HS-27A (cell line): ENCODE measurements at regions not wholly inside any gene's neighbourhood (a gene's known extent, or its start where the extent isn't known, plus 50 kb on each side); places are given as distances from the start of the nearest gene placed in this dataset.
"Not testable (repeated sequence)": the region's sequence is repeated elsewhere in the genome, so short reads cannot be mapped to it uniquely, and the experiment has no call there.

ENCODE experiments used
- DNase-seq: peaks from one replicate; pipeline ENCODE4 v3.0.0-alpha.2; 2012; ENCODE audit warnings: low read depth, missing footprints

DNA sequence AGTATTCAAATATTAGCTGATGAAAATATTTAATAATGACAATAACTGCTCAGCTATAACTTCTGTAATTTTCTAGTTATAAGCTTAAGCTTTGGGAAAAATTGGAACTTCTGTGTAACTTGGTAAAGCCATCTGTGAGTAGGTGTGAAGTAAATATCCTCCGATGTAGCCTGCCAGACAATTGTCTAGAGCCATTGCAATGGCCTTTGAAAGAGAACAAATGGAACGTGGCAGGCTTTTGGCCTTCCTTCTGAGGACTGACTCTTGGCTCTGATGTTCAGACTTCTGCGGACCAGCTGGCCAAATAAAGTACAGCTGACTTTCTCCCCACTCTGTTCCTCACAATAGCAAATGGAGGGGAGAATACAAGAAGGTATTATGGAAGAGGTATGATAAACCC lies 203.4 kb upstream of the NMUR2 start:
- no peak for DNase-seq

DNA sequence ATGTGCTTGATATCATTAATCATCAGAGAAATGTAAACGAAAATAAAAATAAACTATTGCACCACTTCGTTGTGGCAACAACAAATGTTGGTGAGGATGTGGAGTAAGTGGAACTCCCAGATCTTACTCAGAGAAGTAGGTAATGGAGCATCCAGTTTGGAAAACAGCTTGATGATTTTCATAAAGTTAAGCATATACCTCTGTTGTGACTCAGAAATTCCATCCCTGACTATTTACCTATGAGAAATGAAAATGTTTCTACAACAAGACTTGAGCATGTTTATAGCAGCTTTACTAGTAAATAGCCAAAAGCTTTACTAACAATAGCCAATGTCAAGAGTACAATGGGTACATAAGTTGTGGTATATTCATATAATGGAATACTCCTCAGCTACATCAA lies 214.7 kb upstream of the NMUR2 start:
- DNase-seq: no peak

- DNase-seq: no peak
Observed at GRCh38 chr5:152622628-152623027, 217.5 kb upstream of the NMUR2 start.

DNA sequence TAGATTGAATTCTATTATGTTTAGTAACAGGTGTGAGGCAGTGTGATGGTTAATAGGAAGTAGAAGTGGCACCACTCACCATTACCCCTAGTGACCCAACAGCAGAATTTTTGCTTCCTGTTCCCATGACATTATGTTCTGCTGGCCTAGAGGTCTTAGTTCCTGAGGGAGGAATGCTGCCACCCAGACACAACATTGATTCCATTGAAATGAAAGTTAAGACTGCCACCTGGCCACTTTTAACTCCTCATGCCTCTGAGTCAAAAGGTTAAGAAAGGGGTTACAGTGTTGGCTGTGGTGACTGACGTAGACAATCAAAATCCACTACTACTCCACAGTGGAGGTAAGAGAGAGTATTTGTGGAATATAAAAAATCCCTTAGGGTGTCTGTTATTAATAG lies 218.9 kb upstream of the NMUR2 start:
- DNase-seq: no peak

DNA sequence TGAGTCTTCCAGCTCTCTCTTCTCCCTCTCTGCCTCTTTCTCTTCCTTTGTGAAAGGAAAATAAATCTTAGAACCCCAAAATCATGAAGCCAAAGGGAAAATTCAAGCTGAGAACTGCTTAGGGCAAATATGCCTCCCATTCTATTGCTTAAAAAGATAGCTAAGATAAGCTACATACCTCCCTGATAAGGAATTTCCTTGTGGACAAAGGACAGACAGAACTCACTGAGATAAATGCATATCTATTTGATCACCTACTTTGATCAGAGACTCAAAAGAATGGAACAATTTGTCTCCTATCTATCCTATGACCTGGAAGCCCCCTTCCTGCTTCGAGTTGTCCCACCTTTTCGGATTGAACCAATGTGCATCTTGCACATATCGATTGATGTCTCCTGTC lies 220.6 kb upstream of the NMUR2 start:
- no peak for DNase-seq

GRCh38 chr5:152631221-152631620 lies 226.1 kb upstream of the NMUR2 start:
- no peak for DNase-seq

- DNase-seq: no peak
Observed at GRCh38 chr5:152632360-152632759, 227.3 kb upstream of the NMUR2 start.

DNA sequence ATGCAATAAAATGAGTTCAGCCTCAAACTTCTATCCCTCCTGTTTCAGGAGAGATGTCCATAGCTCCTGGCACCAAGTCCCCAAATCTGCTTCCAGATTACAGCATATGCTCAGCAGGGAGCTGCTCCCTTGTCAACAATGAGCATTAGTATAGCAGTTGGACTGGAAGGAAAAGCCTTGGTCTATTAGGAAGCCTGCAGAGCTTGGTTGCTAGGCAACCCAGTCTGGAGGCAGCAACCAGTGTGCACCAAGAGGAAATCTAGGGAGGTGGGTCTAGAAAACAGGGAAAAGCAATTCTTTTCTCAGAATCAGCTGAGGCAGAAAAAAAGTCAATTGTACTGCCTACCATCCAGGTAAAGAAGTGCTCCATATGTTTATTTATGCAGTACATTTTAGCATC lies 229.5 kb upstream of the NMUR2 start:
- no peak for DNase-seq

GRCh38 chr5:152638996-152639552 lies 234.0 kb upstream of the NMUR2 start:
- DNase-seq: no peak

- DNase-seq: no peak
Observed at GRCh38 chr5:152641970-152642805, 237.1 kb upstream of the NMUR2 start.

- no peak for DNase-seq
Observed at GRCh38 chr5:152642880-152643279, 237.8 kb upstream of the NMUR2 start.

DNA sequence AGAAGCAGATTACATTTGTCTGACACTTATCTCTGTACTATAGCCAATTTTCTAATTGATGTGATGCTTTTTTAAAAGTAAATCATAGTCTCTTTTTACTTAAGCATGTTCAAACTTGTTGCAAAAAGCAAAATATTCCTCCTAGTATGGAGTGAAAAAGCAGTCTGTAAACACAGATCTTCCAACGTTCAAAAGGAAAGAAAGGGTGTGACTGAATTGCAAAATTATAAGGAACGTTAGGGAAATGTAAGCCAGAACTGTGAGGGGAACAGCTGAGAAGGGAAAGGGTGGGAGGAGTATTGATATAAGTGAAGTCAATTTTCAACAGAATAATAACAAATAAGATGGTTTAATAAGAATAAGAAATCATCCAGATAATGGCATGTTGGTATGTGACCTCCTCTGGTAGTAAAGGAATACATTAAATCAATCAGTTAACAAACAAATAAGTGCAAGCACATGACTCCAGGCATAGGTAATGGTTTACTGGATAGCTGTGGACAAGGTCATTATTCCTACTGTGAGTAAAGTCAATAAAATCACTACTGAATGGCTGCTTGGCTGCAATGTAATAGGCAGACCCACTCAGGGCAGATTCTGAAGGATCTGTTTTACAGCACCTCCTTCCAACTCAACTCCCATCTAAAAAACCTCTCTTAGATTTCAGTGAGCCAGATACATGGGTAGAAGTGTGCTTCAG lies 239.1 kb upstream of the NMUR2 start:
- no peak for DNase-seq

DNA sequence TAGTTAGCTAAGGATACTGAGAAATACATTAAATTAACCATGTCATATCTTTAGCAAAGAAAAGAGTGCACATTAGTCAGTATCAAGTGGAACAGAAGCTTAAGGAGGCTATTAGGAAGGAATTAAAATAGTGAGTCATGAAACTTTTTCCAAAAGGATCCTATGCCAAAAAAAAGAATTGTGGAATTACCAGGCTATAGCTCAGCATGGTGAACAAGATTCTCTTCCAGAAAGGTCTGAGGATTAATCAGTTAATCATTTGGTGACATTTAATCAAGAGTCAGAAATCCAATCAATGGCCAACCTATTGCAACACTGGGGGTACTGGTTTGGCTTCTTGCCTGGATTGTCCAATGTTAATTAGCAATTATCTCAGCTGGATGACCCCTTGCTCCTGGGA lies 244.5 kb upstream of the NMUR2 start:
- DNase-seq: no peak

GRCh38 chr5:152650413-152650812 lies 245.3 kb upstream of the NMUR2 start:
- DNase-seq: no peak

DNA sequence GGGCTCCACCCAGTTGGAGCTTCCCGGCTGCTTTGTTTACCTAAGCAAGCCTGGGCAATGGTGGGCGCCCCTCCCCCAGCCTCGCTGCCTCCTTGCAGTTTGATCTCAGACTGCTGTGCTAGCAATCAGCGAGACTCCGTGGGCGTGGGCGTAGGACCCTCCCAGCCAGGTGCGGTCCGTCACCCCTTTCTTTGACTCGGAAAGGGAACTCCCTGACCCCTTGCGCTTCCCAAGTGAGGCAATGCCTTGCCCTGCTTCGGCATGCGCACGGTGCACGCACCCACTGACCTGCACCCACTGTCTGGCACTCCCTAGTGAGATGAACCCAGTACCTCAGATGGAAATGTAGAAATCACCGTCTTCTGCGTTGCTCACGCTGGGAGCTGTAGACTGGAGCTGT lies 254.4 kb upstream of the NMUR2 start:
- DNase-seq: not testable (repeated sequence)

- no peak for DNase-seq
Observed at GRCh38 chr5:152673601-152674000, 268.5 kb upstream of the NMUR2 start.

- no peak for DNase-seq
Observed at GRCh38 chr5:152674403-152674802, 269.3 kb upstream of the NMUR2 start.

DNA sequence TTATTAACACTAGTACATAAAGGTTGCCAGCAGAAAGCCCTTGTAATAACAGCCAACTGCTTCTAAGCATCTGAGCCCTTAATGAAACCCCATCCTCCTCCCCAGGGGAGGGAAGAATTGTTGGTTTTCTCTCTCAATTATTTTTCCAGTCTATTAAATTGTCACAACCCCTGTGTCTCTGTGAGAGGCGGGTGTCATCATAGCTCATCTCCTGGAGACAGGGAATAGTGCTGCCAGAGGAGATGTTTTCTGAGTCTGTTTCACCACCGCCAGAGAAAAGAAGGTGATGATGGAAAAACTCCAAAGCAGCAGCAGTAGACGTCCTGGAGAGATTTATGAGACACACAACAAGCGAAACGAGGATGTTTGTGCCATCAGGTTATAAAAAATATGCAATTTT lies 271.1 kb upstream of the NMUR2 start:
- DNase-seq: no peak

DNA sequence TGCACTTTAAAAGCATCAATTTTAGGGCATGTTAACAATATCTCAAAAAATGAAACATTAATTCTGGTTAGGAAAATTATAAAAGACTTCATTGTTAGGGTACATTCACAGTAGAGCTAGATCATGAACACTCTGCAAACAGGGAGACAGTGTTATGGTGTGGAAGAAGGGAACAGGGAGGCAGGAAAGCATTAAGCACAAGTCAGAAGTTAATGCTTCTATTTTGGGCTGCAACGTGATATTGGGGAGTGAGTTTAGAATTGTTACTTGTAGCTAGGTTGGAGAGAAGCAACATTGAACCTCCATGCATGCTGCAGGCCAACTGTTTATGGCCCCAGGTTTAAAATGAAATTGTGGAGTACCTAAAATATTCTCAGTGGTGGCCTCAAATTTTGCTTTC lies 278.1 kb upstream of the NMUR2 start:
- no peak for DNase-seq

DNA sequence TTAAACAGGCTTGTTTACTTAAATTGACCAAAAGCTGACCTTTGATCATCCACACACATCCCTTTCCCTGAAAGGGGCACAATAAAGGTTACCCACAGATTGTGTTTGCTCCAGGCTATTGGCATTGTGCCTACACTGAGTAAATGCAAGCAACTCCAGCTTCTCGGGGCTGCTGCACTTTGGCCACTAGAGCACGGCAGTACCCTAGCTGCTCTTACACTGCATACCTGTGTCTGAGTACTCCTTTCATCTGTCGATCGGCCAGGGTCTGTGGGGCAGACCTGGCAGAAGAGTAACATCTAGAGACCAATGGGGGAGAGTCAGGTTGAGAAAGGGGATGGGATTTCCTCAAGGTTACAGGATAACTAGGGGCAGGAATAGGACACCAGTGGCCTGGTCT lies 281.9 kb upstream of the NMUR2 start:
- no peak for DNase-seq

GRCh38 chr5:152688561-152689249 lies 283.6 kb upstream of the NMUR2 start:
- no peak for DNase-seq

DNA sequence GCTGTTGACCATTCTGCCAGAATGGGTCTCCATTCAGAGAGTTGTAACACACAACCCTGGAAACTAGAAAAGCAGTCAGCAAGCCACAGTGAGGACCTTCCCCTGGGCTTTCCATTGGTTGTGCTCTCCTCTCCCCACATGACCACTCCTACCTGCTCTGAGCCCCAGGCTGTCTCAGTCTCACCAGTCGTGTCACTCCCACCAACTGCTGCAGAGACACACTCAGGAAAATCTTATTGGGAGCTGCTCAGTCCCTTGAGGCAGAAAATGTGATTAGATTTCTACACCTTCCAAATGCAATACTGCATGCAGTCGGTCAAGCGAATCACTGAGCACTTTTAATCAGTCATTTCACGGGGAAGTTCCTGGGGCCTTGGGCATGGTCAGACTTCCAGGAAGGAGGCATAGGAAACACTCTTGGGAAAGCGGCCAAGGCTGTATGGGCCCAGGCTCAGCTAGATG lies 284.2 kb upstream of the NMUR2 start:
- no peak for DNase-seq

GRCh38 chr5:152694231-152694630 lies 289.2 kb upstream of the NMUR2 start:
- DNase-seq: no peak
